Suprapubic skin (tissue), 4 donors: ENCODE measurements at regions not wholly inside any gene's neighbourhood (a gene's known extent, or its start where the extent isn't known, plus 50 kb on each side); places are given as distances from the start of the nearest gene placed in this dataset.

Source experiments
- DNase-seq, 2 donors: peaks; one replicate each; pipeline ENCODE4 v3.0.0-alpha.2; 2019; ENCODE audit warnings: low spot score in 2 of 2
- H3K27ac ChIP-seq: fragments of 200-600 bp; sonication (generic); one replicate; pipeline ENCODE4 v1.5.1; 2019
- H3K27me3 ChIP-seq: fragments of 200-600 bp; sonication (generic); one replicate; pipeline ENCODE4 v1.5.1; 2019
- H3K36me3 ChIP-seq: fragments of 200-600 bp; sonication (generic); one replicate; pipeline ENCODE4 v1.5.1; 2019
- H3K4me1 ChIP-seq: fragments of 200-600 bp; sonication (generic); one replicate; pipeline ENCODE4 v1.5.1; 2019
- H3K4me3 ChIP-seq: fragments of 200-600 bp; sonication (generic); one replicate; pipeline ENCODE4 v1.5.1; 2019; ENCODE audit warnings: mild to moderate bottlenecking
- H3K9me3 ChIP-seq: fragments of 200-600 bp; sonication (generic); one replicate; pipeline ENCODE4 v1.5.1; 2019
- EP300 ChIP-seq: sonication (generic); formaldehyde crosslinking; IDR thresholded peaks from one replicate; pipeline ENCODE4 v1.6.1; 2017; ENCODE audit warnings: antibody characterized with exemption
- POLR2A ChIP-seq, 2 donors: fragments of 450-650 bp; IDR thresholded peaks; one replicate each; pipeline ENCODE4 v1.6.1; 2017; ENCODE audit warnings: antibody characterized with exemption in 2 of 2, mild to moderate bottlenecking in 2 of 2, moderate library complexity in 2 of 2
- POLR2AphosphoS5 ChIP-seq, 3 donors: sonication (generic); formaldehyde crosslinking; IDR thresholded peaks; one replicate each; pipeline ENCODE4 v1.6.1; 2017; ENCODE audit warnings: antibody characterized with exemption in 3 of 3
- WGBS: methylation state at CpG from one replicate; pipeline ENCODE4 v1.1.5; 2018; 5-methylcytosine and 5-hydroxymethylcytosine counted together
- TF ChIP-seq, protein P1 (sequence below), 2 donors: fragments of 200-600 bp in 1 of 2; fragments of 450-650 bp in 1 of 2; sonication (generic) in 1 of 2; IDR thresholded peaks; one replicate each; pipeline ENCODE4 v1.5.1; 2016 to 2019; ENCODE audit warnings: antibody characterized with exemption in 2 of 2, mild to moderate bottlenecking in 1 of 2, moderate library complexity in 1 of 2

DNA sequence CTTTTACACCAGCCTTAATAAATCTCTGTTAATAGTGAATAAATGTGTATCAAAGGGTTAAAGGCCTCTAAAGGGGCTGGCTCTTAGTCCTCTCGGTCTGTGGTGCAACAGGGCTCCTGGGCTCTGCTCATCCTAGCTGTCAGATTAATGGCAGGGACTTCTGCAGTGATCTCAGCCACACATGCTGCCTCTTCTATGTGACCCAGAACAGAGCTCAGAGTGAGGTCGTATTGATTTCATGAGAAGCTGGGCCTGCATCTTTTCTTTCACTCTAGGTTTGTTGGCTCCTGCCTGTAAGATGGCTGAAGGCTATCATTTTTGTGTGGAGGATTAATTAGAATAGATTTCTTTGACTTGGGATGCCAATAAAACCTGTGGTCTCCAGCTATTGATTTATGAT is 165.0 kb upstream of the GLRA1 start:
- H3K36me3 ChIP-seq, result no peaks in the 10 kb centered on the region
- TF ChIP-seq POLR2A (IDR thresholded peaks at IDR 0.05), result no peak
- no peak for TF ChIP-seq EP300
- TF ChIP-seq, protein P1, sequence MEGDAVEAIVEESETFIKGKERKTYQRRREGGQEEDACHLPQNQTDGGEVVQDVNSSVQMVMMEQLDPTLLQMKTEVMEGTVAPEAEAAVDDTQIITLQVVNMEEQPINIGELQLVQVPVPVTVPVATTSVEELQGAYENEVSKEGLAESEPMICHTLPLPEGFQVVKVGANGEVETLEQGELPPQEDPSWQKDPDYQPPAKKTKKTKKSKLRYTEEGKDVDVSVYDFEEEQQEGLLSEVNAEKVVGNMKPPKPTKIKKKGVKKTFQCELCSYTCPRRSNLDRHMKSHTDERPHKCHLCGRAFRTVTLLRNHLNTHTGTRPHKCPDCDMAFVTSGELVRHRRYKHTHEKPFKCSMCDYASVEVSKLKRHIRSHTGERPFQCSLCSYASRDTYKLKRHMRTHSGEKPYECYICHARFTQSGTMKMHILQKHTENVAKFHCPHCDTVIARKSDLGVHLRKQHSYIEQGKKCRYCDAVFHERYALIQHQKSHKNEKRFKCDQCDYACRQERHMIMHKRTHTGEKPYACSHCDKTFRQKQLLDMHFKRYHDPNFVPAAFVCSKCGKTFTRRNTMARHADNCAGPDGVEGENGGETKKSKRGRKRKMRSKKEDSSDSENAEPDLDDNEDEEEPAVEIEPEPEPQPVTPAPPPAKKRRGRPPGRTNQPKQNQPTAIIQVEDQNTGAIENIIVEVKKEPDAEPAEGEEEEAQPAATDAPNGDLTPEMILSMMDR (IDR thresholded peaks at IDR 0.05), result no peak
- TF ChIP-seq POLR2AphosphoS5 (IDR thresholded peaks at IDR 0.05), result no peak
- H3K4me3 ChIP-seq, result no peak overlapping the region
- no peaks in the 10 kb centered on the region for H3K9me3 ChIP-seq
- no peaks in the 10 kb centered on the region for H3K4me1 ChIP-seq
- no peak overlapping the region for H3K27ac ChIP-seq
- no peaks in the 10 kb centered on the region for H3K27me3 ChIP-seq
- no peak for DNase-seq
- WGBS, result 51% methylated on average over 2 of the region's 2 CpGs

DNA sequence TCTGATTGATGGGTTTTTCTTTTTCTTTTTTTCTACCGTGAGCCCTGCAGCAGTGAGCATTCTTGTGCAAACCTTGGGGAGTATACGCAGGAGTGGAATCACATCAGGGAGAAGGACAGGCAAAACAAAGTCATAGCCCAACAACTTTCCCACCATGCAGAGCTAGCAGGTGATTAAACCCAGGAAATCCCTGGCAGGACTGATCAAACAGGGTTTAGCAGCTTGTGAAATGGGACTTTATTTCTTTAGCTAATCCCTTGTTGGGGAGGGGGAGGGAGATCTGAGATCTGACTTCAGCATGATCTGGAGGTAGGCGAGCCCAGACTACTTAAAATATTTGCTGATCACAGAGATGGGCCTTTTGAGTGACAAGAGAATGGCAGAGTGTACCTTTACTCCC is 162.0 kb upstream of the GLRA1 start:
- Histone ChIP-seq H3K27me3 (no peaks in the 10 kb centered on the region), H3K4me3 (no peak overlapping the region), H3K9me3 (no peaks in the 10 kb centered on the region), H3K4me1 (no peaks in the 10 kb centered on the region), H3K27ac (no peak overlapping the region), H3K36me3 (no peaks in the 10 kb centered on the region)
- 59% methylated on average over 3 of the region's 3 CpGs for WGBS
- TF ChIP-seq POLR2AphosphoS5 (IDR thresholded peaks at IDR 0.05), result no peak
- TF ChIP-seq EP300, result no peak
- TF ChIP-seq POLR2A (IDR thresholded peaks at IDR 0.05), result no peak
- TF ChIP-seq, protein P1 (IDR thresholded peaks at IDR 0.05), result no peak
- no peak for DNase-seq

DNA sequence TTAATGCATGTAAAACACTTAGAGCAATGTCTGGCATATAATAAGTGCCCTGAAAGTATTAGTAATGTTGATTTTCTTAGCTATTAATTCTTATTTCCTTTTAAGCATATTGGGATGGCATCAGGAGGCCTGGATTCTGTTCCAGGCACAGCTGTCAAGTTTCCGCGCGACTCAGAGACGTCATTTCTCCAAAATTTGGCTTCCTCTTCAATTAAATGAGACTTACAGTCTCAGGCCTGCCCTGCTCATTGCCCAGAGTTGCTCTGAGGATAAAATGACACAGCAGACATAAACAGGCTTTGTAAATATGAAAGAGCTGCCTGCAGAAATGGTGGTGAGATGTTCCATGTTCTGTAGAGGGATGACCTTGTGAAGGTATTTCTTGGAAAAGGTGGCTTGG is 159.8 kb upstream of the GLRA1 start:
- TF ChIP-seq POLR2A (IDR thresholded peaks at IDR 0.05), result no peak
- no peak for TF ChIP-seq POLR2AphosphoS5 (IDR thresholded peaks at IDR 0.05)
- TF ChIP-seq EP300, result no peak
- TF ChIP-seq, protein P1 (IDR thresholded peaks at IDR 0.05), result no peak
- Histone ChIP-seq H3K9me3 (no peaks in the 10 kb centered on the region), H3K27ac (no peak overlapping the region), H3K4me3 (no peak overlapping the region), H3K4me1 (no peaks in the 10 kb centered on the region), H3K36me3 (no peaks in the 10 kb centered on the region), H3K27me3 (no peaks in the 10 kb centered on the region)
- WGBS, result 83% methylated on average over 4 of the region's 4 CpGs
- no peak for DNase-seq

DNA sequence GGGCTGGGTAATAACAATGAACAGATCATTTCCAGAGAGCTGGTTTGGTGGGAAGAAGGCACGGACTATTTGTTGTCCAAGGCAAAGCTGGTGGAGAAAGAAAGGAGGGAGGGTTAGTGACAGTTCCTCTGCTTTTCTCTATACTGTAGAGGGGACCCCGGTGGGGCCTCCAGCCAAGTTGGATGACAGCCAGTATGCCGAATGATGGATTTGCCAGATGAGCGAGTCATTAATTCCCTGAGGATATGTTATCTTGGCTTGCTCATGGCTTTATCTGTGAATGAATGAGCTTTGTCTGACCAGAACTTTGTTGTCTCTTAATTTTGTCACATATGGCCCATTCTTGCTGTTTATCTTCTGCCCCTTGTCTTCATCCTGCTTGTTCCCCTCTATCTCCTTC is 158.6 kb upstream of the GLRA1 start:
- no peak for DNase-seq
- WGBS, result 33% methylated on average over 4 of the region's 4 CpGs
- Histone ChIP-seq H3K27me3 (no peaks in the 10 kb centered on the region), H3K36me3 (no peaks in the 10 kb centered on the region), H3K4me1 (no peaks in the 10 kb centered on the region), H3K27ac (no peak overlapping the region), H3K4me3 (no peak overlapping the region), H3K9me3 (no peaks in the 10 kb centered on the region)
- no peak for TF ChIP-seq EP300

DNA sequence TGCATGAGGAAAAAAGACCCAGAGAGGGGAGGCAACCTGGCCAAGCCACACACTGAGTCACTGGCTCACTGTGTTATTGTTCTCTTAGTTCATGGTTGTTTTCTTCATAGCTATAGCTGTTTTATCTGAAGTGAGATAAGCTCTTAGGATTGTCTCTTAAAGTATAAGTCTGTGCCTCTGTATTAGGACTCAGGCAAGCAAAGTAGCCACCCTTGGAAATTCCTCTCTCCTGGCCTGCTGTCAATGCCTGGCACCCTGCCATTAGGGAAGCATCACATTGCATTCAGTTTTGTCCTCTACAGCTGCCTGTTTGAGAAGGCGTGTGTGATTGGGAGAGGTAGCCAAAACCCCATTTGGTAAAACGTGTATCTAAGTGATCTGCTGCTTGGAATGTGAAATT is 147.4 kb upstream of the GLRA1 start:
- H3K9me3 ChIP-seq, result no peaks in the 10 kb centered on the region
- TF ChIP-seq POLR2AphosphoS5 (IDR thresholded peaks at IDR 0.05), result no peak
- H3K36me3 ChIP-seq, result no peaks in the 10 kb centered on the region
- 27% methylated on average over 2 of the region's 2 CpGs for WGBS
- no peak overlapping the region for H3K4me3 ChIP-seq
- no peak overlapping the region for H3K27ac ChIP-seq
- no peaks in the 10 kb centered on the region for H3K4me1 ChIP-seq
- DNase-seq, result no peak
- H3K27me3 ChIP-seq, result no peaks in the 10 kb centered on the region

DNA sequence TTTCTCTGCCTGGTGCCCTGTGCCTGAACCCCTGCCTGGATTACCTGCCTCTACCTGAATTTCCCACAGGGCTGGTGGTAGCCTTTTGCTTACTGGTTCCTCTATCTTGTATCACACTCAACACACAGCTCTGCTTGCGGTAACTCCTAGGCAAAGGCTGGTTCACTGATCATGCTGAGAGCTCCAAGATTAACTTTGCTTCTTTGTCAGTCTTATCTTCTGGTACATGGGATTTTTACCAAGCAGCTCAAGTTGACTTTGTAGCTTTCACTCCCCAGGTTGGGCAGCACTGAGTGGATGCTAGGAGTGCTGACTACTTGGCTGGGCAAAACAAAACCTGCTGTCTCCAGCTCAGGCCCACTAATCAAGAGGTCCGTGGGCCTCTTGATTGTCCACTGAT is 145.9 kb upstream of the GLRA1 start:
- no peak overlapping the region for H3K4me3 ChIP-seq

More for the DNA sequence above, 145.9 kb upstream of the GLRA1 start:
- H3K36me3 ChIP-seq, result no peaks in the 10 kb centered on the region
- no peaks in the 10 kb centered on the region for H3K27me3 ChIP-seq
- H3K9me3 ChIP-seq, result no peaks in the 10 kb centered on the region
- no peak overlapping the region for H3K27ac ChIP-seq
- no peak for DNase-seq
- TF ChIP-seq POLR2AphosphoS5 (IDR thresholded peaks at IDR 0.05), result no peak
- no peak for TF ChIP-seq EP300
- TF ChIP-seq POLR2A (IDR thresholded peaks at IDR 0.05), result no peak
- TF ChIP-seq, protein P1 (IDR thresholded peaks at IDR 0.05), result no peak
- H3K4me1 ChIP-seq, result no peaks in the 10 kb centered on the region
- 90% methylated on average over 2 of the region's 2 CpGs for WGBS
